NCI-H1694 (cell line): ENCODE measurements at regions not wholly inside any gene's neighbourhood (a gene's known extent, or its start where the extent isn't known, plus 50 kb on each side); places are given as distances from the start of the nearest gene placed in this dataset.
"Not testable (repeated sequence)": the region's sequence is repeated elsewhere in the genome, so short reads cannot be mapped to it uniquely, and the experiment has no call there.

Experiments
- DNase-seq: peaks from one replicate; lab custom pipeline; 2025; lab: John Stamatoyannopoulos, UW

DNA sequence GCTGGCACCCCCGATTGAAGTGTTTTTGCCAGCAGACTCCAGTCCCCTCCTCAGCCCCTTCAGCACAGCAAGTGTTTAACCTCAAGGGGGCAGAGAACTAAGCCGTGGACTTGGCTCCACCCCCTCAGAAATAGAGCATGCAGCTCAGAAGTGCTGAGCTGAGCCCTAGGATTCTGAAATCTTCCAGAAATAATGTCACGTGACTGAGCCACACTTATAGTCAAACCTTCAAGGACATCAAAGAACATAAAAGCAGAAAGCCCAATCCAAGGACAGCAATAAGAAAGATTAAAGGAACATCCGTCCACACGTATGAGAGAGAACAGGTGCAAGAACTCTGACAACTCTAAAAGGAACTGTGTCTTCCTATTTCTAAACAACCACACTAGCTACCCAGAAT, 317.7 kb upstream of the LRFN5 start:
- DNase-seq: no peak

DNA sequence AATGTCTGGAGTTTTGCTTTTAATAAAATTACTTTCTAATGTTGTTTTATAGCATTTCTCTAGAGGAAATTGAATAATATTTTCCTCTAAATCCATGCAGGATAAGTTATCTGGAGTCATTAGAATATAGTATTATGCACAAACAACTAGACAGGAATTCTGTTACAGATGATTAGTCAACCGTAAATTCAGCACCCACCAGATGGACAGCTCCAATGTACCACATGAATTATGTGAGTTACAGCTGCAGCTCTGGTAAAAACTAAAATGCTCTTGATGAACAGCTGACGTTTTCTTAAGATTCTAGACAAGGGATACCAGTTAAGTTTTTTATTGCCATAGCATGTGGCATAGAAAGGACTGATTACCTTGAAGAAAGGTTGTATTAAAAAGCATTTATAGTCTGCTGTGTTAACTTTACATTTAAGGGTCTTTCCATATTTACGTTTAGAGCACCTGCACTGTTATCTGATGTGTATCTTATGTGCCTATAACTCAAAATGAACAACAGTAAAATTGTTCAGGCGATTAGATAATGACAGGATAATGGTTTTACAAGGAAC, 321.4 kb upstream of the LRFN5 start:
- peak; percentile 84 for DNase-seq

DNA sequence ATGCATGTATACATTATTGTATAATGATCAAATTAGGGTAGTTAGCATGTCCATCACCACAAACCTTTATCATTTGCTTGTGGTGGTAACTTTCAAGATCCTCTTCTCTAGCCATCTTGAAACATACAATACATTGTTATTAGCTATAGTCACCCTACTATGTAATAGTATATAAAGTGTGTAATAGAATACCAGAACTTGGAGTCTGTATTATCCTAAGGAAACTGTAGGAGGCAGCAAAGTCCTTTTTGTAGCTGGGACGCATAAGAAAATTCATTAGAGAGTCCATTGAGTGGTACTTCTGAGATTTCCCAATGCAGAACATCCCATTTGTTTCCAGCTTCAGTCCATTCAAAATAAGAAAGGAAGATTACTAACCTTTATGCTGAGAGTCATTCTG, 325.9 kb upstream of the LRFN5 start:
- peak; percentile 38 for DNase-seq

DNA sequence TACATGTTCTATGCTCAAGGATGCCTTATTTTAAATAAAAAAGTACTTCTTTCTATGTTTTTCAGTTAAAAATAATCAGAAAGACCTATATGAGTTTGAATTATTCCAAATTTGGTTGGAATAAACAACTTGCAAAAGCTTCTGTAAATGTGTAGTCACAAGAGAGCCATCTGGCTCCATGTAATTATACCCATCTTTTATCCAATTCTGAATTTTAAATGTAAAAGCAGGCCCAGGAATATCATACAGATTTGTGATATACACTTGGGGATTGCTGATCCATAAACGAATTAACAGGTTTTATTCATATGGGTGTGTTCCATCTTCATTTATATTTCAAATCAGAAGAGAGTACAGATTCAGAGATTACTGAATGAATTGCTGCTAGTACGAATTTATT, 329.2 kb upstream of the LRFN5 start:
- peak; percentile 21 for DNase-seq

DNA sequence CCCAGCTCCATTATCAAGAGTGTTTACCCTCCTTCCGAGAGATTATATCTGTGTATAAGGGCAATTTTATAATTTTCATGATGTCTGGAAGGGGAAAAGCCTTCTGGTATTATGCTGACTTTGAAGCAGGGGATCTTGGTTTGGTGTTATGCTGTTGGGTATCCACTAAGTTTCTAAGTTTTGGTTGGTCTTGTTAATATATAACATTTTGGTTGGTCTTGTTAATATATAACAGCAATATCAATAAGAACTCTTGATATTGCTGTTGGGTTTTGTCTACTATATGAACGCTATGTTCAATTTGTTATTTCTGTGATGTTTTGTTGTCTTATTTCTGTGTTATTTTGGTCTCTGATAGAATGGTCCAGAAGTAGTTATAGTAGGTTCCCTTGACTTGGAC, 349.2 kb upstream of the LRFN5 start:
- DNase-seq: no peak

DNA sequence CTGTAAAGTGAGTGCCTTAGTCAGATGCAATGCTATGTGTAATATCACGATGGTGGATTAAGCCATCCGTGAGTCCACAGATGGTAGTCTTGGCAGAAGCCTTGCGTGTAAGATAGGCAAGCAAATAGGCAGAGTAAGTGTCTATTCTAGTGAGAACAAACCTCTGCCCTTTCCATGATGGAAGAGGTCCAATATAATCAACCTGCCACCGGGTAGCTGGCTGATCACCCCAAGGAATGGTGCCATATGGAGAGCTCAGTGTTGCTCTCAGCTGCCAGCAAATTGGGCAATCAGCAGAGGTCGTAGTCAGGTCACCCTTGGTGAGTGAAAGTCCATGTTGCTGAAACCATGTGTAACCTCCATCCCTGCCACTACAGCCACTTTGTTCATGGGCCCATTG, 371.2 kb upstream of the LRFN5 start:
- DNase-seq: peak; percentile 83

DNA sequence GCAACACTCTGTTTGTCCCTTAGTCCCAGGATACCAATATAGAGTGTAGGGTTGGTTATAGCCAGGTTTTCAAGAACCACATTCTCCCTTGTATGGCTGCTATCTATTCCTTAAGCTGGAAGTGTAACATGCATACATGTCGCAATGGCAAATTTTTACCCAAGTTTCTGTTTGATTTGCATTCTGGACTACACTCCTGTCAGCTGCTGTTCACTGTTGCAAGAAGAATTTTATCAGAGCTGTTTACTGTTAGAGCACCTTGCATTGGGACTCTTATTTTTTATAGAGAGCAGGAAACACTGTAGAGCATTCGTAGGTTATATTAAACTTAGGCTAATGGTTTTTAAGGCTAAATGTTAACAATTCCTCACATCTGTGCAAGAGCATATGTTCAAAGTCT, 376.0 kb upstream of the LRFN5 start:
- DNase-seq: no peak

DNA sequence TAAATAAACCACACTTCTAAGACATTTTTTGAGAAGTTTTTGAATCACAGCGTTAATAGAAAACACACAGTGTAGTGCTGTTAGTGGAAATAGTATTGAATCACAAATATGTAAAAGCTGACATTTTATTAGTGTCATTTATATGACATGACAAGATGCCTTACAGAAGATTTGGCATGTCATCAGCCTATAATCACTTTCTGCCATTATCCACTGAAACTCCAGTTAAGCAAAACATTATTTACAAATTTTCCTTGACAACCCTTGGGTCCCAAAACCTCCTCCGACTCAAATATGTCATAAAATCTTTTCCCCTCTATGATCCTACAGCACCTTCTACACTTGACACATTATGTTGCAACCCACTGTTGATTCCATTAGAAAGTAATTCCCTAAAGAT, 376.9 kb upstream of the LRFN5 start:
- no peak for DNase-seq

DNA sequence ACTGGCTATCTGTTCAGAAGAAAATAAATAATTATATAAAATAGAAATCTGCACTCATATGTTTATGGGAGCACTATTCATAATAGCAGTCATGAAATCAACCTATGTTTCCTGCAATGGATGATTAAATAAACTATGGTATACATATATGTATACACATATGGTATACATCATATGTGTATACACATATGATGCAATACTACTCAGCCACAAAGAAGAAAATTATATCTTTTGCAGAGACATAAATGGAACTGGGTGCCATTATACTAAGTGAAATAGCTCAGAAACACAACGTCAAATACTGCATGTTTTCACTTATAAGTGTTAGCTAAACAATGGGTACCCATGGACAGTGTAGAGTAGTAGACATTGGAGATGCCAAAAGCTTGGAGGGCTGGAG, 381.2 kb upstream of the LRFN5 start:
- no peak for DNase-seq

DNA sequence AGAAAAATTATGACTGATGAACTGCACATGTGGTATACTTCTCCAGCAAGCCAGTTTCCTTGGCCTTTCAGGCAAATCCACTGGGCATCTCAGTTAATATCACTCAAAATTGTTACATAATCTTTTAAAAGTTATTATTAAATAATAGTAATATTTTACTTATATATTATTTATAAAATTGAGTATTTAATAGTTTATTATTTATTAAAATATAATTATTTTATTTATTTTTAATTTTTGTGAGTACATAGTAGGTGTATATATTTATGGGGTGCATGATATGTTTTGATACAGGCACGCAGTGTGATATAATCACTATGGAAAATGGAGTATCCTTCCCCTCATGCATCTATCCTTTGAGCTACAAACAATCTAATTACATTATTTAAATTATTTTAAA, 384.1 kb upstream of the LRFN5 start:
- DNase-seq: no peak

DNA sequence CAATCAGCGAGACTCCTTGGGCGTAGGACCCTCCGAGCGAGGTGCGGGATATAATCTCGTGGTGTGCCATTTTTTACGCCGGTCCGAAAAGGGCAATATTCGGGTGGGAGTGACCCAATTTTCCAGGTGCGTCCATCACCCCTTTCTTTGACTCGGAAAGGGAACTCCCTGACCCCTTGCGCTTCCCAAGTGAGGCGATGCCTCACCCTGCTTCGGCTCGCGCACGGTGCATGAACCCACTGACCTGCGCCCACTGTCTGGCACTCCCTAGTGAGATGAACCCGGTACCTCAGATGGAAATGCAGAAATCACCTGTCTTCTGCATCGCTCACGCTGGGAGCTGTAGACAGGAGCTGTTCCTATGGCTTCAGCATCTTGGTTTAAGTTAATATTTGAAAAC, 391.7 kb upstream of the LRFN5 start:
- DNase-seq: not testable (repeated sequence)

DNA sequence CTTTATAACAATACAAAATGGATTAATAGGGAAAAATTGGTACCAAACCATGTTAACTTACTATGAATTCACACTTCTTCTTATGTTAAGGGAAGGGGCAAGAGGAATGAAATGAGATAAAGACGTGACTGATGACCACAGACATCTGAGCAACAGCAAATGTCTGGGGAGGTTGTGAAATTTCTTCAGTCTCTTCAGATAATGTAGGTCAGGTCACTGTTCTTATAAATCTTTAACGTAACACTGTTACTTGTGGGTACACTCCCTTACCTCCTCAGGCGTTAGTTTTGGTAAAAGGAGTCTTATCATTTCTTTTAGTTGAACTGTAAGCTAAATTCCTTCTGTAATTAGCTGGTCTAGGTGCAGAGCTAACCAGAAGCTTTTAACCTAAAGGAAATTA, 405.0 kb upstream of the LRFN5 start:
- no peak for DNase-seq

DNA sequence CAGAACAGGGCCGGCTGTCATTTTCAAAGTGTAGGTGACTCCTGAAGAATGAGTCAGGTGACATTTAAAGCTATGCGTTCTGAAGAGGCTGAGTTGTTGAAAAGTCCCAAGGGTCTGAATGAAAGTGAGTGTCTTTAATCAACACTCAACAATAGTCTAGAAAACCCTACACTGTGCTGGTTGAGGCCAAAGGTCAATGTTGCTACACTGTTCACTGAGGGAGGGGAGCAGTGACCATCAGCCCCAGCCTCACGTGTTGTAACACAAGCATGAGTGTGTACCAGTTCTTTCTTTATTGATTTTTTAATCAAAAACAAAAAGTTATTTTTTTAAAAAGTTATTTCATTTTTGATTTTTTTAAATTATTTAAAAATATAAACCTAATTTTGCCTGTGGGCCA, 418.8 kb upstream of the LRFN5 start:
- no peak for DNase-seq

DNA sequence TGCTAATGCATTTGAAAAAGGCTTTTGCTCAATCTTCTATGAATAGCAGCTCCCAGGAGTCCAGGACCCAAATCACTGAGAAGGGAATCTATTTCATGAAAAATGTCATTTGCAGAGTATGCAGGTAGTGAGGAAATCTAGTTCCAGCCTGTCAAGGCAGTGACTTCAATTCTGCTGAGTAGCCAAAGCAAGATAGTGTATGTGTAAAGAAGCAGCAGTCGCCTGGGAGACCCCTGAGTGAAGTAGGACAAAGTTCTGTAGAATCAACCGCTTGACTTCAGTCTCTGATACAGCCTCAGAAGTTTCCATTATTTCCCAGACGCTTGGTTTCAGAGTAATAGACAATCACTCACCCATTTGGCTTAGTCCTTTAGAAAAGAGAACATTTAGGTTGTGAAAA, 435.6 kb upstream of the LRFN5 start:
- DNase-seq: no peak

DNA sequence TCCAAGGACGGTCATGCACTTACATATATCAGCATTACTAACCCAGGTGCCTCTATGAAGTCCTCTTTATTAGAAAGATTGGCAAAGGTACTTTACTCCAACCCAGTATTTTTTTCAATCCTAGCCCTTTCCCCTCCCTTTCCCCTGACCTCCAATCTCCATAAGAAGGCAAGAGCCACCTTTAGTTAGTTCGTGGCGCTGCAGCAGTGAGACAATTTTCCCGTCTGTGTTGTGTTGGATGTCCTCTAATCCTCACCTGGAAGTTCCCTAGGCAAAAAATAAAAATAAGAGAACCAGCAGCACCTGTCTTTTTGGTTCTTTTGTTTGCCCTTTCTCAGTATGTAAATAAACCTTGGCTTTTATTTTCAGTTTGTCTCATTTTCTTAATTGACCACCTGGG, 439.6 kb upstream of the LRFN5 start:
- DNase-seq: no peak

DNA sequence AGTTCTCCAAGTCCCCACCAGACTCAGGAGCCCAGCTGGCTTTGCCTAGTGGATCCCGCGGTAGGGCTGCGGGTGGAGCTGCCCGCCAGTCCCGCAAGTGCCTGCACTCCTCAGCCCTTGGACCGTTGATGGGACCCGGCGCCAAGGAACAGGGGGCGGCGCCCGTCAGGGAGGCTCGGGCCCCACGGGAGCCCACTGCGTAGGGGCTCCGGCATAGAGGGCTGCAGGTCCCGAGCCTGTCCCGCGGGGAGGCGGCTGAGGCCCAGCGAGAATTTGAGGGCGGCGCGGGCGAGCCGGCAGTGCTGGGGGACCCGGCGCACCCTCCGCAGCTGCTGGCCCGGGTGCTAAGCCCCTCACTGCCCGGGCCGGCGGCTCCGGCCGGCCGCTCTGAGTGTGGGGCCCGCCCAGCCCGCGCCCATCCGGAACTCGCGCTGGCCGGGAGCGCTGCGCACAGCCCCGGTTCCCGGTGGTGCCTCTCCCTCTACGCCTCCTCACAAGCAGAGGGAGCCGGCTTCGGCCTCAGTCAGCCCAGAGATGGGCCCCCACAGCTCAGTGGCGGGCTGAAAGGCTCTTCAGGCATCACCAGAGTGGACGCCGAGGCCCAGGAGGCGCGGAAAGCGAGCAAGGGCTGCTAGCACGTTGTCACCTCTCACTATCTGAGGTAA, 452.4 kb upstream of the LRFN5 start:
- DNase-seq: no peak

DNA sequence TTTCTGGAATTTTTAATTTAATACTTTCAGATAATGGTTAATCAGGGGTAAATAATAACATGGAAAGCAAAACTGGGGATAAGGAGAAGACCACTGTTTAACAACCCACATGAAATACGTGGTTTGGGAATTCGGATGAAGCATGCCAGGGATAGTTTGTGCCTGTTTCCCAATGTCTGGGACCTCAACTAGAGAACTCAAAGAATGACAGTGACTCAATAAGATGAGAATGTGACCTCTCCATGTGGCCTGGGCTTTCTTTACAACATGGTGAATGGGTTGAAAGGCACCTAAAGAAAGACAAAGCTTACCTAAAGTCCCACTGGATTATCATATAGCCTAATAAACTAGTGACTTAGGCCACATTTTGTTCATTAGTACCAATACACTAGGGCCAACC, 460.3 kb upstream of the LRFN5 start:
- no peak for DNase-seq

DNA sequence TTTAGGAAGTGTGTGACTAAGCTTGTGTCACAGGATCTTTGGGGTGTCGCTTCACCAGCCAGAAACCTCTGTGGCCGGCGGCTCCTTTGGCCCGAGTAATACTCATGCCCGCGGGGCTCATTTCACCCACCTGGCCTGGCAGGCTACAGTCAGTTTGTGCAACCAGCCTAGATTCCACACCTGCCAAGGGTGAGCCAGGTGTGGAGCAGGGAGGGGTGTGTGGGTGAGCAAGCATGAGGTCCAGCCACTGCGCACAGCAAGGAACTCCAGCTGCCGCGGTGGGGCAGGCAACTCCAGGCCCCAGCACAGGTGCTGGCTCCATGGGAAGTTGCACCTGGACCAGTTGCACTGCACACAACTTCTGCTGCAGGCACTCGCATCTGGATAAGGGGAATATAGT, 462.3 kb upstream of the LRFN5 start:
- no peak for DNase-seq

DNA sequence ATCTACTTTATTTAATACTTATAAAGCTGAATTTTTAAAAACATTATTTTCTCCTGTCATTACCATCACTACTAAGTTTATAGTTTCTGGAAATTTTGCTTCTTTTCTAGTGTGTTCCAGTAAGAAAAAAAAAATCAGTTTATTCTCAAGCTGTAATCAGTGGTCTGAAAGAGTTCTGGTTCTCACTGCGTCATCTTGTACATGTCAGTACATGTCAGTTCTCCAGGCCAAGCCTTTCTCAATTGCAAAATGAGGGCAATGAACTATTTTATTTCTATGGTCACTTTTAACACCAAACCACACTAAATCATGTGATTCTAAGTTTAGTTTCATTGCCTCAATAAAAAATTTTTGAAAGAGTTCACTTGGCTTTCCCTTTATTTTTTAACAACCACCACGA, 468.9 kb upstream of the LRFN5 start:
- no peak for DNase-seq

DNA sequence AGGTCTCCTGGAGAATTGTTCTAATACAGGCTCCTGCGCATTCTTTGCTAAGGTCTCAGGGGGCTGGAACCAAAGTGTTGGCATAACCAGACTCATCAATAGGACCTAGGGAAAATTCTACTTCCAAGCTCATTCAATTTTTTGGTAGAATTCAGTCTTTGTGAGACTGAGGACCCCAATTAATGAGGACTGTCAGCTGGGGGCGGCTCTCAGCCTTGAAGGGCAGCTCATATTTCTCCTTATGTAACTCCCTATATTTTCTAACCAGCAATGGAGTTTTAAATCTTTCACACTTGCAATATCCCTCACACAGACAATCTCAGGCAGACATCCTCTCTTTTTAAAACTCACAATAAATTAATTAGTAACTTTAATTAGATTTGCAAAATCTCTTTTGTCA, 476.4 kb upstream of the LRFN5 start:
- DNase-seq: no peak

DNA sequence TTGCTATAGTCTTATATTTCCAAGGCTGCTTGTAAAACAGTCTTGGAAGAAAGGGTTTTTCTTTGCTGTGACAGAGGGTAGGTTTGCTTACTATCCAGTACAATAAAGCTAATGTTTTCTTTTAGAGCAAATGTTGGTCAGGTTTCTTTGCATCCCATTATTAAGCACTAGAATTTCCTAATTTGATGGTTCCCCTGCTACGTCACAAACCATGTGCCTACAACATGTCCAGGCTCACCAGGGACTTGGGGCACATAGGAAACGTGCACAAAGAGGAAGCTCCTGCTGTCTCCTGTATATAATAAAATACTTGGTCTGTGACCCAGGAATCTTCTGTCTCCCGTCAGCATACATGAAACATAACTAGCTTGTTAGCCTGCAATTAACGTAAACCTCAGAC, 486.3 kb upstream of the LRFN5 start:
- DNase-seq: no peak

DNA sequence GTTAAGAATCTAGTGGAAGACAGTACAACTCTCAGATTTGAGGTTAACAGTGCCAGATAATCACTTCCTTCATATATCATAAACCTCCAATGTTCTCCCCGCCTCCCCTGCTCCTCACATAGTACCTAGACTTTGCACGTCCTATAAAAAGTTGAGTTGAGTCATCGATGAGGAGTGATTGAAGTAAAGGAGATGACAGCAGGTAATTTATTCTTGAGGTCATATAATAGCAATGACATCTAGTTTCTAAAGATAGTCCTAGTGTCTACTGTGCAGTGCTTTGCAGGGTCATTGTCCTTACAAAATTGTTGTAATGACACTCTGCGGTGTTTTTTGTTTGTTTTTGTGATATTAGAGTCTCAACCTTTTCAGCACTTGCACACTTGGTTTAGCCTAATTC, 510.5 kb upstream of the LRFN5 start:
- no peak for DNase-seq

DNA sequence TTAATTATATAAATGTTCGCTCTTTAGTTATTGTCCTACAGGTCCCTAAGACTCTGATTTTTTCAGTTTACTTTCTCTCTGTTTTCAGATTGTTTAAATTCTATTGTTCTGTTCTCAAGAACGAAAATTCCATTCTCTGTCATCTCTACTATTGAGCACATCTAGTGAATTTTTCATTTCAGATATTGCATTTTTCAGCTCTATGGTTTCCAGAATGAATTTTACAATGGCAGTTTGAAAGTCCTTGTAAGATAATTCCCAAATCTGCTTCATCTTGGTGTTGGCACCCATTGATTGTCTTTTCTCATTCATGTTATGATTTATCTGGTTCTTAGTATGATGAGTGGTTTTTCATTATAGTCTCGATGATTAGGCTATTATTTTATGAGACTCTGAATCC, 519.6 kb upstream of the LRFN5 start:
- no peak for DNase-seq

DNA sequence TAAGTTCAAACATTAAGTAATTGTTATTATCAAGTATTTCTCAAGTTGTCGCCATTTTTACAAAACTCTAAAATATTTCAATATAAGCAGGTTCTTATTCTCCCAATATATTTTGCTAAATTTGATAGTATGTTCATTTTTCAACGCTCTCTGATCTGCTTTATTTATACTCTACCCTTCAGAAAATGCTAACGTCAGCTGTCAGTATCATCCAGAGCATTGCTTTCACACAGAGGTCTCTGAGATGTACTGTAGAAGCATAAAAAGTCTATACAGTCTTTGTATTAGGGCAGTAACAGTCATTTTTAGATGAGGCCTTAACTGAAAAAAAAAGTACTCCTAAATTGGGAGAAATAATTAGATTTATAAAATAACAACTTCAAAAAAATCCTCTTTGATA, 533.1 kb upstream of the LRFN5 start:
- no peak for DNase-seq

DNA sequence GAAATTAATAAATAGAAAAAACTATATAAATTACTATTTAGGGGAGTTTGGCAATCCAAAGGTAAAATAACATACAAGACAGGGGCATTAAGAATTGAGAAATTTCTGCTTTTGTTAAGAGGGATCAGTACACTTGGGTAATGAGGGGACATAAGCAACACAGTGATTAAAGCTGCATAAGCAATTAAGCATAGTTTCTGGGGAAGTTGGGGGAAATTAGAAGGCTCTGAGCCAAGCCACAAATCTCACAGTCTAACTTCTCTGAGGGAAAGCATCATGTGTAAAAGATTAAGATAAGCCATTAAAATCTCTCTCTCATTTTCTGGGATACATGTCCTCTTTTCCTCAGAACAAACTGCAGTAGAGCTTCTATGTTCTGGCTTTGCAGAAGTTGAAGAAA, 533.9 kb upstream of the LRFN5 start:
- DNase-seq: no peak
